ENCODE measurements at regions not wholly inside any gene's neighbourhood (a gene's known extent, or its start where the extent isn't known, plus 50 kb on each side); places are given as distances from the start of the nearest gene placed in this dataset.

DNA sequence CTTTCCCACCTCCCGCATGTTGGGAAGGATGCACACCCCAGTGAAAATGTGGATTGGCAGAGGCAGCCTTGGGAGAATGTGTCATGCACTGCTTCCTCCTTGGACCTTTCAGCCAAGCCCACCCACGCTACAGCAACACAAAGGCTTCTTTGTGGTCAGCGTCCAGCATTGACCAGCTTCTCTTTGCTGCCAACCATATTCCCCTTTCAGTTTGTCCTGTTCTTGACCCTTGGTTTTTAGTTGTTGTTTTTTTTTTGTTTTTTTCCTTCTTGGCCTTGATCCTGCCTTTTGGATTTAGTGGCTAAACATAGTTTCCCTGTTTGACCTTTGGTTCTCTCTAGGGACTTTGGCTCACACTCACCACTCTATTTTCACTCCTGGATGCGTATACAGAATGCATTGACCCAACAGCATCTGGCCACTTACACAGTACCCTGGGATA lies 573.6 kb downstream of the INSC start:
- Histone ChIP-seq H4K20me1 (ENCODE audit: insufficient read depth, low read length, poor library complexity, severe bottlenecking) (no peaks in the 10 kb centered on the region), H3K9me3 (ENCODE audit: insufficient read depth, low read depth, low read length) (no peaks in the 10 kb centered on the region), H3K9me2 (replicated peaks; ENCODE audit: low read depth, low read length) (no peaks in the 10 kb centered on the region), H3K4me2 (ENCODE audit: low read depth, low read length, poor library complexity, severe bottlenecking) (no peak overlapping the region), H3K27me3 (ENCODE audit: insufficient read depth, low read length, poor library complexity, severe bottlenecking) (no peaks in the 10 kb centered on the region), H3K36me3 (ENCODE audit: insufficient read depth, low read length) (no peaks in the 10 kb centered on the region), H3K79me2 (ENCODE audit: insufficient read depth, low read length) (no peaks in the 10 kb centered on the region), H2AFZ (ENCODE audit: low read length) (no peak overlapping the region), H3K4me3 (ENCODE audit: low read length, poor library complexity, severe bottlenecking) (no peak overlapping the region), H3K9ac (ENCODE audit: low read depth, low read length, poor library complexity, severe bottlenecking) (no peak overlapping the region), H3K4me1 (ENCODE audit: insufficient read depth, low read length, poor library complexity, severe bottlenecking) (no peaks in the 10 kb centered on the region), H3F3A (ENCODE audit: low read depth) (no peaks in the 10 kb centered on the region)
- TF ChIP-seq EZH2phosphoT487 (IDR thresholded peaks at IDR 0.05; ENCODE audit: borderline replicate concordance) (no peak), CTCF (conservative IDR thresholded peaks at IDR 0.05; ENCODE audit: low read length) (no peak)

- no peaks in the 10 kb centered on the region for H4K20me1 ChIP-seq (ENCODE audit: insufficient read depth, low read length, poor library complexity, severe bottlenecking)
Measured at GRCh38 chr11:15690320-15690719, 575.6 kb downstream of the INSC start.

DNA sequence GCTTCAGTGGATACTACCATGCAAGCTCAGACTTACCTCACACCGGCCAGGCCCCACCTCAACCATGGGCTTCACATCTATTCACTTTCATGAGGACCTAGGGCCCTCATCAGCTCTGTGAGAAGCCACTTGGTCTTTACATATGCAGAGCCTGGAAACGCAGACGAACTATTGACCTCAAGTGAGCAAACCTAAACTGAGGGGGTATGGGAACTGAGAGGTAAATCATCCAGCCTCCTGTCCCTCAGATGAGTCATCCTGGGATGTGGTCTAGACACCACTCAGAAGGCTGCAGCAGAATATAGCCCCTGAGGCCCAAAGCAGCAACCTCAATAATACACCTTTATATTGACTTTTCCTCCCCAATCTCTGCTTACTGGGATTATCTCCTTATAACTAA lies 578.0 kb downstream of the INSC start:
- Histone ChIP-seq H3K79me2 (ENCODE audit: insufficient read depth, low read length) (no peaks in the 10 kb centered on the region), H3K9me2 (replicated peaks; ENCODE audit: low read depth, low read length) (no peaks in the 10 kb centered on the region), H2AFZ (ENCODE audit: low read length) (no peak overlapping the region), H3K9ac (ENCODE audit: low read depth, low read length, poor library complexity, severe bottlenecking) (no peak overlapping the region), H3K4me3 (ENCODE audit: low read length, poor library complexity, severe bottlenecking) (no peak overlapping the region), H3K27me3 (ENCODE audit: insufficient read depth, low read length, poor library complexity, severe bottlenecking) (no peaks in the 10 kb centered on the region), H3K36me3 (ENCODE audit: insufficient read depth, low read length) (no peaks in the 10 kb centered on the region), H3F3A (ENCODE audit: low read depth) (no peaks in the 10 kb centered on the region), H4K20me1 (ENCODE audit: insufficient read depth, low read length, poor library complexity, severe bottlenecking) (no peaks in the 10 kb centered on the region), H3K4me2 (ENCODE audit: low read depth, low read length, poor library complexity, severe bottlenecking) (no peak overlapping the region), H3K9me3 (ENCODE audit: insufficient read depth, low read depth, low read length) (no peaks in the 10 kb centered on the region), H3K4me1 (ENCODE audit: insufficient read depth, low read length, poor library complexity, severe bottlenecking) (no peaks in the 10 kb centered on the region)
- no peak for TF ChIP-seq CTCF (conservative IDR thresholded peaks at IDR 0.05; ENCODE audit: low read length)
- no peak for TF ChIP-seq EZH2phosphoT487 (IDR thresholded peaks at IDR 0.05; ENCODE audit: borderline replicate concordance)

More at GRCh38 chr11:15690320-15690719, 575.6 kb downstream of the INSC start:
- TF ChIP-seq EZH2phosphoT487 (IDR thresholded peaks at IDR 0.05; ENCODE audit: borderline replicate concordance), result no peak
- TF ChIP-seq CTCF (conservative IDR thresholded peaks at IDR 0.05; ENCODE audit: low read length), result no peak
- no peaks in the 10 kb centered on the region for H3F3A ChIP-seq (ENCODE audit: low read depth)
- H3K4me2 ChIP-seq (ENCODE audit: low read depth, low read length, poor library complexity, severe bottlenecking), result no peak overlapping the region
- H3K9me2 ChIP-seq (replicated peaks; ENCODE audit: low read depth, low read length), result no peaks in the 10 kb centered on the region
- H3K79me2 ChIP-seq (ENCODE audit: insufficient read depth, low read length), result no peaks in the 10 kb centered on the region
- H3K9me3 ChIP-seq (ENCODE audit: insufficient read depth, low read depth, low read length), result no peaks in the 10 kb centered on the region
- no peaks in the 10 kb centered on the region for H3K27me3 ChIP-seq (ENCODE audit: insufficient read depth, low read length, poor library complexity, severe bottlenecking)
- no peak overlapping the region for H3K9ac ChIP-seq (ENCODE audit: low read depth, low read length, poor library complexity, severe bottlenecking)
- H3K4me1 ChIP-seq (ENCODE audit: insufficient read depth, low read length, poor library complexity, severe bottlenecking), result no peaks in the 10 kb centered on the region
- no peak overlapping the region for H2AFZ ChIP-seq (ENCODE audit: low read length)
- H3K36me3 ChIP-seq (ENCODE audit: insufficient read depth, low read length), result no peaks in the 10 kb centered on the region
- no peak overlapping the region for H3K4me3 ChIP-seq (ENCODE audit: low read length, poor library complexity, severe bottlenecking)
